ENCODE measurements at regions not wholly inside any gene's neighbourhood (a gene's known extent, or its start where the extent isn't known, plus 50 kb on each side); places are given as distances from the start of the nearest gene placed in this dataset.

DNA sequence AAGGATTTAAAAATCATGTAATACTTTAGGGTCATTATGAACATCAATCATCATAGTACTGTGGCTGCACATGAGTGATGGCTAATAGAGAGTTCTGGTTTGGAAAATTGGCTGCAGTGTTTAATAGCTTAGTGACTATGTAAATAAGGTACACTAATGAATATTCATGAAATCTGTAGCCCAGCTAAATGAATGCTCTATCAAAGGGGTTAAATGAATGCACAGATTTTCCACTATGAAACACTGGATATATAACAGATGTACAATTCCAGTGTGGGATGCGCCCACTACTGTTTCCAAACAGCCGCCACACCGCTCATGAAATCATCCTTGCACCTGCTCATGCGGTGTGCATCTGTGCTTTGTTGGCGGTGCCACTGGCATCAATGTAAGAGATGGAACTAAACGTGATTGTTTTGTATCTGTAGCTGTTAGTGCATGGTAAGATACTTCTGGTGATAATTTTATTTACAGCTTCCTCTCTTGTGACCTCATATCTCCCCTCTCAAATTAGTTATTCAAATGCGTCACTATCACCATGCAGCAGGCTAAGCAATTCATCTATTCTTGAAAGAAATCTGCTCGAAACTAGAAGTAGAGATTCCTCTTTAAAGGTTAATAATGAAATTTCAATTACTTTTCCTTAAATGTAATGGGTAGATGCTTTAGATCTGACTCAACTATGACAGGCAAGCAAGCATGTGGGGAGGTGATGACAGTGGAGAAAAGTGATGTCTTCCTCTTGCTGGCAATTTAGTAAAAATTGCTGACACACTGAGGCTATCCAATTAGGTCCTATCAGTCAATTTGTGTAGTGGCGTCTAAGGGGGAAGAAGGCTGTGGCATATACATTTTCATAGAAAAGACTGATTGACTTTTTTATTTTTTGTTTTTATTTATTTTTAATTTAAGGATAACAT, 433.6 kb downstream of the AEBP2 start:
- H3K9me3 ChIP-seq (ENCODE audit: control extremely low read depth in 1 of 5, control insufficient read depth in 4 of 5, insufficient read depth in 2 of 5, low read depth in 1 of 5, low read length in 4 of 5), result no peaks in the 10 kb centered on the region
- WGBS (ENCODE audit: insufficient coverage), result 100% methylated on average over 1 of the region's 9 CpGs
- H3K4me1 ChIP-seq (ENCODE audit: control extremely low read depth in 1 of 4, control insufficient read depth in 4 of 4, insufficient read depth in 4 of 4, low read length in 3 of 4), result no peaks in the 10 kb centered on the region
- H3K36me3 ChIP-seq (ENCODE audit: control insufficient read depth in 4 of 4, insufficient read depth in 4 of 4, low read length in 3 of 4), result no peaks in the 10 kb centered on the region
- H3K27me3 ChIP-seq (replicated peaks in 2 of 5; ENCODE audit: control insufficient read depth in 4 of 5, insufficient read depth in 5 of 5, low read length in 4 of 5), result no peaks in the 10 kb centered on the region
- no peak overlapping the region for H3K27ac ChIP-seq (ENCODE audit: insufficient read depth in 1 of 2, low read depth in 1 of 2, low read length in 2 of 2, poor library complexity in 1 of 2, severe bottlenecking in 2 of 2)
- POLR2A ChIA-PET, result interaction anchor here (0.6 kb wide), 1 partner anchor 78 kb away, joined by 3 read pairs; no protein-coding TSS in a partner anchor
- no peak overlapping the region for H3K4me3 ChIP-seq (ENCODE audit: control insufficient read depth in 1 of 7, extremely low read depth in 1 of 7, insufficient read depth in 4 of 7, low read depth in 2 of 7, low read length in 6 of 7)
- CTCF ChIA-PET, result no interaction called here
- no peak for DNase-seq

DNA sequence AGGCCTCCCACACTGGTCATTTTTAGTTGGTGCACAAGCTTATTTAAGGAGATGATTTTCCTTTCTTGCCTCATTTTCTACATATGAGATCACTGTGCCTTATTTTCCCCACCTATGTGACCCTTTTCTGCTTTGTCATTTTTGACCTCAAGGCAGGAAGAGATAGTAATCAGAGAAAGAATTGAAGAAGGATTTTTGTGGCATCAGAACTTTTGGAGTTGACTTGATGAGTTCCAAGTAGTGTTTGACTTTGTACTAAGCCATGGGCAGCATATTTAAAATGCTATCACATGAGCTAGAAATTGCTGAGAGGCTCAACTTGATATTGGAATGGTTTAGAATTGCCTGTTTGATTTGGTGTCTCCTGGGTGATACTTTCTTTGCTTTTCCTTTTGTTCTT, 440.8 kb downstream of the AEBP2 start:
- no peak overlapping the region for H3K27ac ChIP-seq (ENCODE audit: insufficient read depth in 1 of 2, low read depth in 1 of 2, low read length in 2 of 2, poor library complexity in 1 of 2, severe bottlenecking in 2 of 2)
- no peak overlapping the region for H3K4me3 ChIP-seq (ENCODE audit: control insufficient read depth in 1 of 7, extremely low read depth in 1 of 7, insufficient read depth in 4 of 7, low read depth in 2 of 7, low read length in 6 of 7)
- DNase-seq, result no peak
- CTCF ChIA-PET, result no interaction called here
- H3K9me3 ChIP-seq (ENCODE audit: control extremely low read depth in 1 of 5, control insufficient read depth in 4 of 5, insufficient read depth in 2 of 5, low read depth in 1 of 5, low read length in 4 of 5), result peaks cover 0 to 4% (median 0%) of the 10 kb centered on the region in 5 experiments
- no peaks in the 10 kb centered on the region for H3K4me1 ChIP-seq (ENCODE audit: control extremely low read depth in 1 of 4, control insufficient read depth in 4 of 4, insufficient read depth in 4 of 4, low read length in 3 of 4)
- no peaks in the 10 kb centered on the region for H3K36me3 ChIP-seq (ENCODE audit: control insufficient read depth in 4 of 4, insufficient read depth in 4 of 4, low read length in 3 of 4)
- POLR2A ChIA-PET, result no interaction called here
- H3K27me3 ChIP-seq (replicated peaks in 2 of 5; ENCODE audit: control insufficient read depth in 4 of 5, insufficient read depth in 5 of 5, low read length in 4 of 5), result no peaks in the 10 kb centered on the region

DNA sequence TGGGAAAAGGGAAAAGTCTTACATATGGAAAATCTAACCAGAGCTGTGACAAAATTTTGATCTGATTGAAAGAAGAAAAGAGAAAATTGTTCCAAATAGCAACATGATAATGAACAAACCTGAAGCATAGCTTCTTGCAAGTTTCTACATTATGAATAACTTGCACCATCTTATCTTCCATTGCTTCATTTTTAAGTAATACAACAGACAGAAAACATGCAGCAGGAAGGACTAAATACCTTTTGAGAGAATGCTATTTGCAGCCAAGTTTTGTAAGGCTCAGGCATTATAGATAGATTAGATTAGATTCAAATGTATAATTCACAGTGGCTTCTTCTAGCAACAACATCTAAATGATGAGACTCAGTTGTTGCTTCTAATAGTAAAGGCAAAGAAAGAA, 441.4 kb downstream of the AEBP2 start:
- POLR2A ChIA-PET, result no interaction called here
- Histone ChIP-seq H3K27ac (ENCODE audit: insufficient read depth in 1 of 2, low read depth in 1 of 2, low read length in 2 of 2, poor library complexity in 1 of 2, severe bottlenecking in 2 of 2) (no peak overlapping the region), H3K36me3 (ENCODE audit: control insufficient read depth in 4 of 4, insufficient read depth in 4 of 4, low read length in 3 of 4) (no peaks in the 10 kb centered on the region)

DNA sequence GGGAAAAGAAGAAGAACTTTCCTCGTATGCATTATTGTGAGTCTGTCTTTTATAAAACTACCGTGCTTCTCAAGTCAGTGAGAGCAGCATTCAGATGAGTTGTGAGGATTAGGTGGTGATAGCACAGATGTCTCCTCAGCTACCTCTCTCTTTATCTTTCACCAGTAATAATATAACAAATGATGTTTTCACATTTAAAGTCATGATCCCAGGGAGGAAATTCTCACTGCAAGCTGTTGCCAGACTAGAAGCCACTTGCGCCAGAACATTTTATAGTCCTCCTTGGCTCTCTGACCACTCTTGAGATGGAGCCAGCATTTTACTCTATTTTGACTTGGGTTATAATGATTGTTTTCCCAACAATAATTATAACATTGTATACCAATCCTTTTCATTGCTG, 443.1 kb downstream of the AEBP2 start:
- Histone ChIP-seq H3K4me1 (ENCODE audit: control extremely low read depth in 1 of 4, control insufficient read depth in 4 of 4, insufficient read depth in 4 of 4, low read length in 3 of 4) (no peaks in the 10 kb centered on the region), H3K36me3 (ENCODE audit: control insufficient read depth in 4 of 4, insufficient read depth in 4 of 4, low read length in 3 of 4) (no peaks in the 10 kb centered on the region), H3K27ac (ENCODE audit: insufficient read depth in 1 of 2, low read depth in 1 of 2, low read length in 2 of 2, poor library complexity in 1 of 2, severe bottlenecking in 2 of 2) (no peak overlapping the region), H3K9me3 (ENCODE audit: control extremely low read depth in 1 of 5, control insufficient read depth in 4 of 5, insufficient read depth in 2 of 5, low read depth in 1 of 5, low read length in 4 of 5) (peaks cover 0 to 4% (median 0%) of the 10 kb centered on the region in 5 experiments), H3K27me3 (replicated peaks in 2 of 5; ENCODE audit: control insufficient read depth in 4 of 5, insufficient read depth in 5 of 5, low read length in 4 of 5) (no peaks in the 10 kb centered on the region), H3K4me3 (ENCODE audit: control insufficient read depth in 1 of 7, extremely low read depth in 1 of 7, insufficient read depth in 4 of 7, low read depth in 2 of 7, low read length in 6 of 7) (no peak overlapping the region)
- DNase-seq, result no peak
- ChIA-PET POLR2A (no interaction called here), CTCF (no interaction called here)
- WGBS (ENCODE audit: insufficient coverage), result 100% methylated on average over 1 of the region's 3 CpGs

More for the DNA sequence above, 441.4 kb downstream of the AEBP2 start:
- CTCF ChIA-PET, result no interaction called here
- no peak for DNase-seq
- H3K9me3 ChIP-seq (ENCODE audit: control extremely low read depth in 1 of 5, control insufficient read depth in 4 of 5, insufficient read depth in 2 of 5, low read depth in 1 of 5, low read length in 4 of 5), result peaks cover 0 to 4% (median 0%) of the 10 kb centered on the region in 5 experiments
- no peaks in the 10 kb centered on the region for H3K4me1 ChIP-seq (ENCODE audit: control extremely low read depth in 1 of 4, control insufficient read depth in 4 of 4, insufficient read depth in 4 of 4, low read length in 3 of 4)
- H3K4me3 ChIP-seq (ENCODE audit: control insufficient read depth in 1 of 7, extremely low read depth in 1 of 7, insufficient read depth in 4 of 7, low read depth in 2 of 7, low read length in 6 of 7), result no peak overlapping the region
- no peaks in the 10 kb centered on the region for H3K27me3 ChIP-seq (replicated peaks in 2 of 5; ENCODE audit: control insufficient read depth in 4 of 5, insufficient read depth in 5 of 5, low read length in 4 of 5)

DNA sequence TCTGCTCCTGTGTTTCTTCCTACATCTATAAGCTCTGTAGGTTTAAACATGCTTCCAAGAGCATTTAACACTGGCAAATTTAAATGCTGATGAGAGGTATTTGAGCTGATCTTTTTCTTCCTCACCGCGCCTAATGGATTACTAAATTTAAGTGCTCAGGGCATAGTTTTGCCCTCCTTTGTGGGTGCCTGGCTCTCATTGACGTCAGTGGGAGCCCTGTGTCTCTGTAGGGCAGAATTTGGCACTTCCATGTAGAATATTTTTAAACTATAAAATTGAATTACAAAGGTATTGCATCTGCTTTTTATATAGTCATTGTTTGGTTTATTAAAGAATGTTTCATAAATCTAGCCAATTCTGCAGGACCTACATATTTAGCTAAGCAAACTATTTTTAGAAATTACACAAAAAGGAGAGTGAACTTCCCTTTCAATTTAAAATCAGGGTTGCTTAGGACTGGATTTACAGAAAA, 444.8 kb downstream of the AEBP2 start:
- 100% methylated on average over 2 of the region's 3 CpGs for WGBS (ENCODE audit: insufficient coverage)
- POLR2A ChIA-PET, result no interaction called here
- Histone ChIP-seq H3K9me3 (ENCODE audit: control extremely low read depth in 1 of 5, control insufficient read depth in 4 of 5, insufficient read depth in 2 of 5, low read depth in 1 of 5, low read length in 4 of 5) (peaks cover 0 to 4% (median 0%) of the 10 kb centered on the region in 5 experiments), H3K27me3 (replicated peaks in 2 of 5; ENCODE audit: control insufficient read depth in 4 of 5, insufficient read depth in 5 of 5, low read length in 4 of 5) (no peaks in the 10 kb centered on the region), H3K36me3 (ENCODE audit: control insufficient read depth in 4 of 4, insufficient read depth in 4 of 4, low read length in 3 of 4) (no peaks in the 10 kb centered on the region), H3K27ac (ENCODE audit: insufficient read depth in 1 of 2, low read depth in 1 of 2, low read length in 2 of 2, poor library complexity in 1 of 2, severe bottlenecking in 2 of 2) (no peak overlapping the region), H3K4me1 (ENCODE audit: control extremely low read depth in 1 of 4, control insufficient read depth in 4 of 4, insufficient read depth in 4 of 4, low read length in 3 of 4) (no peaks in the 10 kb centered on the region), H3K4me3 (ENCODE audit: control insufficient read depth in 1 of 7, extremely low read depth in 1 of 7, insufficient read depth in 4 of 7, low read depth in 2 of 7, low read length in 6 of 7) (no peak overlapping the region)
- no peak for DNase-seq
- CTCF ChIA-PET, result interaction anchor here (1.7 kb wide), 1 partner anchor 9 kb away, joined by 3 read pairs; no protein-coding TSS in a partner anchor

DNA sequence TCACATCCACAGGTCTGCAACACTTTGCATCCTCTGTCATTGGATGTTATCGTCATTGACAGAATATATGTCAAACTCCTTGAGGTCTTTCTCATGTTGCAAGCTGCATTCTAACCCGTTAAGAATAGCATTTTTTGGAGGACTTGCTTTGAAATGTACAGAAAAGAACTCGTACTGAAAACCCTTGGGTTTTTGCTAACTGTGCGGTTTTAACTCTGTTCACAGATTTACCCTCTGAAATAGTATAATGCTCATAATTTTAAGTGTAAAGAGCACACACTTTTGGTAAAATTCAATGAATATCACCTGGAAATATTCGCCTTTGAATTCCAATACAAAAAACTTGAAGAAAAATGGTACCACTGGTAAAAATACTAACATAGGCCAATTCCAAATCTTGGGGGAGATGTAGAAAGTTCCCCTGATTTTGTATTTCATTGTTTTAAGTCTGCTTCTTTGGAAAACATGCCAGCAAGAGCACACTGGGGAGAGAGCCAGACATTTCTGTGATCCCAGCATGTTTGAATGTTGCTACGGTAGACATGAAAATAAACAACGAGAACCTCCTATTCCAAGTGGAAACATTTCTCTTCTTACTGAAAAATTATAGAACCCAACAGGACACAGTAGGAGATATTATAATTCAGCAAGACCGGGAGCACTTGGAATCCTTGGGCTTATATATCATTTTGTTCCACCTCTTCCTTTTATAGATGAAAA, 446.0 kb downstream of the AEBP2 start:
- Histone ChIP-seq H3K4me1 (ENCODE audit: control extremely low read depth in 1 of 4, control insufficient read depth in 4 of 4, insufficient read depth in 4 of 4, low read length in 3 of 4) (no peaks in the 10 kb centered on the region), H3K36me3 (ENCODE audit: control insufficient read depth in 4 of 4, insufficient read depth in 4 of 4, low read length in 3 of 4) (no peaks in the 10 kb centered on the region), H3K27me3 (replicated peaks in 2 of 5; ENCODE audit: control insufficient read depth in 4 of 5, insufficient read depth in 5 of 5, low read length in 4 of 5) (no peaks in the 10 kb centered on the region), H3K9me3 (ENCODE audit: control extremely low read depth in 1 of 5, control insufficient read depth in 4 of 5, insufficient read depth in 2 of 5, low read depth in 1 of 5, low read length in 4 of 5) (peaks cover 0 to 4% (median 0%) of the 10 kb centered on the region in 5 experiments), H3K4me3 (ENCODE audit: control insufficient read depth in 1 of 7, extremely low read depth in 1 of 7, insufficient read depth in 4 of 7, low read depth in 2 of 7, low read length in 6 of 7) (no peak overlapping the region), H3K27ac (ENCODE audit: insufficient read depth in 1 of 2, low read depth in 1 of 2, low read length in 2 of 2, poor library complexity in 1 of 2, severe bottlenecking in 2 of 2) (no peak overlapping the region)
- POLR2A ChIA-PET, result no interaction called here
- no peak for DNase-seq
- CTCF ChIA-PET, result no interaction called here
- WGBS (ENCODE audit: insufficient coverage), result 97% methylated on average over 4 of the region's 8 CpGs

DNA sequence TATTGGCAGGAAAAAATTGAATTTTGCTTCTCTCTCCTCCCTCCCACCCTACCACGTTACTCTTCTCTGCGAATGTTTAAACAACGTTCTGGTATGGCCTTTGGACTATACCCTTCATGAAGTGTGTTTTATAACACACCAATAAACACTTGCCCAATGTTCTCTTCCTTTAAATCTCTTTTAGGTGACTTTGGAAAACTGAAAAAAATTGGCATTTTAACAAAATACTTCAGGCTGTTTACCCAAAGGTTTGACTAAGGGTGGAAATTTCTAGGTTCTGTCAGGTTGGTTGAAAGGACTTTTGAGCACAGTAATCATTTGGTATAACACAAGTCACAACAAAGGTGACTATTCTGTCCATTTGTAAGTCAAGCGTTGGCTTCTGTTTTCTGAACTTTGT, 446.8 kb downstream of the AEBP2 start:
- Histone ChIP-seq H3K4me1 (ENCODE audit: control extremely low read depth in 1 of 4, control insufficient read depth in 4 of 4, insufficient read depth in 4 of 4, low read length in 3 of 4) (no peaks in the 10 kb centered on the region), H3K27me3 (replicated peaks in 2 of 5; ENCODE audit: control insufficient read depth in 4 of 5, insufficient read depth in 5 of 5, low read length in 4 of 5) (no peaks in the 10 kb centered on the region), H3K9me3 (ENCODE audit: control extremely low read depth in 1 of 5, control insufficient read depth in 4 of 5, insufficient read depth in 2 of 5, low read depth in 1 of 5, low read length in 4 of 5) (peaks cover 0 to 4% (median 0%) of the 10 kb centered on the region in 5 experiments), H3K27ac (ENCODE audit: insufficient read depth in 1 of 2, low read depth in 1 of 2, low read length in 2 of 2, poor library complexity in 1 of 2, severe bottlenecking in 2 of 2) (no peak overlapping the region), H3K36me3 (ENCODE audit: control insufficient read depth in 4 of 4, insufficient read depth in 4 of 4, low read length in 3 of 4) (no peaks in the 10 kb centered on the region), H3K4me3 (ENCODE audit: control insufficient read depth in 1 of 7, extremely low read depth in 1 of 7, insufficient read depth in 4 of 7, low read depth in 2 of 7, low read length in 6 of 7) (no peak overlapping the region)
- POLR2A ChIA-PET, result no interaction called here
- no peak for DNase-seq
- CTCF ChIA-PET, result no interaction called here
- WGBS (ENCODE audit: insufficient coverage), result 100% methylated on average over 3 of the region's 4 CpGs

Data from common myeloid progenitor, CD34-positive (primary cell).